ENCODE measurements at regions not wholly inside any gene's neighbourhood (a gene's known extent, or its start where the extent isn't known, plus 50 kb on each side); places are given as distances from the start of the nearest gene placed in this dataset.
A peak's percentile ranks its signal among the peaks of the same experiment; 100 is the strongest.
"Not testable (repeated sequence)": the region's sequence is repeated elsewhere in the genome, so short reads cannot be mapped to it uniquely, and the experiment has no call there.

- Histone ChIP-seq H3K36me3 (no peaks in the 10 kb centered on the region), H3K4me3 (no peak overlapping the region), H3K4me1 (peaks cover 4 to 7% of the 10 kb centered on the region in 2 donors), H3K27me3 (no peaks in the 10 kb centered on the region), H3K27ac (no peak overlapping the region), H3K9me3 (no peaks in the 10 kb centered on the region)
- DNase-seq (no peak), ATAC-seq (no peak)
- intact Hi-C loops (cut with DNase I; ENCODE audit: low total_unique reads) (loop anchor here (10.0 kb wide), 1 partner anchor 266 kb away; the partner anchor contains the start of gene FAM43A), in situ Hi-C loops (cut with MboI; ENCODE audit: low sequenced_read_pairs in 4 of 4) (no loop called here)
- TF ChIP-seq POLR2A (IDR thresholded peaks at IDR 0.05), result no peak
- TF ChIP-seq, protein P1, sequence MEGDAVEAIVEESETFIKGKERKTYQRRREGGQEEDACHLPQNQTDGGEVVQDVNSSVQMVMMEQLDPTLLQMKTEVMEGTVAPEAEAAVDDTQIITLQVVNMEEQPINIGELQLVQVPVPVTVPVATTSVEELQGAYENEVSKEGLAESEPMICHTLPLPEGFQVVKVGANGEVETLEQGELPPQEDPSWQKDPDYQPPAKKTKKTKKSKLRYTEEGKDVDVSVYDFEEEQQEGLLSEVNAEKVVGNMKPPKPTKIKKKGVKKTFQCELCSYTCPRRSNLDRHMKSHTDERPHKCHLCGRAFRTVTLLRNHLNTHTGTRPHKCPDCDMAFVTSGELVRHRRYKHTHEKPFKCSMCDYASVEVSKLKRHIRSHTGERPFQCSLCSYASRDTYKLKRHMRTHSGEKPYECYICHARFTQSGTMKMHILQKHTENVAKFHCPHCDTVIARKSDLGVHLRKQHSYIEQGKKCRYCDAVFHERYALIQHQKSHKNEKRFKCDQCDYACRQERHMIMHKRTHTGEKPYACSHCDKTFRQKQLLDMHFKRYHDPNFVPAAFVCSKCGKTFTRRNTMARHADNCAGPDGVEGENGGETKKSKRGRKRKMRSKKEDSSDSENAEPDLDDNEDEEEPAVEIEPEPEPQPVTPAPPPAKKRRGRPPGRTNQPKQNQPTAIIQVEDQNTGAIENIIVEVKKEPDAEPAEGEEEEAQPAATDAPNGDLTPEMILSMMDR (IDR thresholded peaks at IDR 0.05 in 4 of 5, conservative IDR thresholded peaks at IDR 0.05 in 1 of 5), result no peak
Measured at GRCh38 chr3:194950906-194951628, 265.4 kb downstream of the FAM43A start.

- H3K27ac ChIP-seq, result peak overlapping the region in 1 of 4 donors; percentile 36
- intact Hi-C loops (cut with DNase I; ENCODE audit: low total_unique reads), result loop anchor here (10.0 kb wide), 1 partner anchor 267 kb away; the partner anchor contains the start of gene FAM43A
- H3K36me3 ChIP-seq; DNase-seq; H3K4me1 ChIP-seq; H3K27me3 ChIP-seq; ATAC-seq; H3K9me3 ChIP-seq; H3K4me3 ChIP-seq; in situ Hi-C loops (cut with MboI; ENCODE audit: low sequenced_read_pairs in 4 of 4): not testable (repeated sequence)
Measured at GRCh38 chr3:194951629-194951920, 265.9 kb downstream of the FAM43A start.

DNA sequence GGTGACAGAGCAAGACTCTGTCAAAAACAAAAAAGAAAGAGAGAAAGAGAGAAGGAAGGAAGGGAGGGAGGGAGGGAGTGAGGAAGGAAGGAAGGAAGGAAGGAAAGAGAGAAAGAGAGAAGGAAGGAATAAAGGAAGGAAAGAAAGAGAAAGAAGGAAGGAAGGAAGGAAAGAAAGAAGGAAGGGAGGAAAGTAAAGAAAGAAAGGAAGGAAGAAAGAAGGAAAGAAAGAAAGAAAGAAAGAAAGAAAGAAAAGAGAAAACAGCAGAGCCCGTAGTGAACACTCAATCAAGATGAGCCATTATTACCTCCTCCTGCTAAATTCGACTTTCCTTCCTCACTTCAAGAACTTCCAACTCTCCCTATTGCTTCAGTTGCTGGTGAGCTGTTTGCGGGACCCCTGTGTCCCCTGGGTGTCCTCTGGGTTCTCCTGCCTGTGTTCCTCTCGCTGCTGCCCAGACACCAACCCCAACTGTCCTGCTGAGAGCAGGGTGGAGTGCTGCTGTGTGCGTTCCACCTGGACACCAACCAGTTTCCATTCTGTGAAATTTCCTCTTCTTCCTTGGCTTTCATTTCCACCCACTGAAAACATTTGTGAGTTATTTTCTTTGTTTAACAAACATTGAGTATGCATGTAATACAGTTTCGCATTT lies 266.4 kb downstream of the FAM43A start:
- in situ Hi-C loops (cut with MboI; ENCODE audit: low sequenced_read_pairs in 4 of 4) (no loop called here), intact Hi-C loops (cut with DNase I; ENCODE audit: low total_unique reads) (loop anchor here (10.0 kb wide), 1 partner anchor 267 kb away; the partner anchor contains the start of gene FAM43A)
- TF ChIP-seq, protein P1 (IDR thresholded peaks at IDR 0.05 in 4 of 5, conservative IDR thresholded peaks at IDR 0.05 in 1 of 5), result no peak
- TF ChIP-seq POLR2A (IDR thresholded peaks at IDR 0.05), result no peak

DNA sequence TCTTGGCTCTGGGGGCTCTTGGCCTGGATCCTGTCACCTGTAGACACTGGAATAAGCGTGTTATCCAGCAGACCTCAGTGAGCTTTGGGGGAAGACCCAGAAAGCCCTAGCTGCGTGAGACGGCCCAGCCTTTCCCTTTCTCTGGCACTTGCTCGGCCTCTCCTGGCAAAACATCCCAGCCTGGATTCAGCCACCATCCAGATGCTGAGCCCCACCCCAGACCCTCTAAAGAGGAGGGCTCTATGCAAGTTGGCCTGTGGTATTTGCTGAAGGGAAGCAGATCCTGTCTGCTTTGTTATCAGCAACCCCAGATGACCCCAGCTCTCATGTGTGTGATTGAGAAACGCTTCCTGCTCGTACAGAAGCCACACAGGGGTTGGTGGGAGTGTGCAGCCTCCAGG lies 267.2 kb downstream of the FAM43A start:
- H3K36me3 ChIP-seq, result no peaks in the 10 kb centered on the region
- H3K4me1 ChIP-seq, result peaks cover 4 to 7% of the 10 kb centered on the region in 2 donors
- in situ Hi-C loops (cut with MboI; ENCODE audit: low sequenced_read_pairs in 4 of 4) (no loop called here), intact Hi-C loops (cut with DNase I; ENCODE audit: low total_unique reads) (loop anchor here (10.0 kb wide), 1 partner anchor 268 kb away; the partner anchor contains the start of gene FAM43A)
- ATAC-seq (no peak), DNase-seq (no peak)
- H3K4me3 ChIP-seq, result no peak overlapping the region
- no peaks in the 10 kb centered on the region for H3K9me3 ChIP-seq
- no peak for TF ChIP-seq POLR2A (IDR thresholded peaks at IDR 0.05)
- TF ChIP-seq, protein P1 (IDR thresholded peaks at IDR 0.05 in 4 of 5, conservative IDR thresholded peaks at IDR 0.05 in 1 of 5), result no peak
- no peaks in the 10 kb centered on the region for H3K27me3 ChIP-seq
- peak overlapping the region in 3 of 4 donors; percentile 34 to 36 (median 36) for H3K27ac ChIP-seq

More for the DNA sequence above, 266.4 kb downstream of the FAM43A start:
- Histone ChIP-seq H3K9me3 (no peaks in the 10 kb centered on the region), H3K4me3 (no peak overlapping the region), H3K4me1 (peaks cover 4 to 7% of the 10 kb centered on the region in 2 donors), H3K27ac (peak overlapping the region in 3 of 4 donors; percentile 34 to 36 (median 36)), H3K36me3 (no peaks in the 10 kb centered on the region), H3K27me3 (no peaks in the 10 kb centered on the region)
- DNase-seq (no peak), ATAC-seq (no peak)

GRCh38 chr3:194953291-194953690 lies 267.6 kb downstream of the FAM43A start:
- H3K27ac ChIP-seq, result peak overlapping the region in 3 of 4 donors; percentile 34 to 36 (median 36)
- intact Hi-C loops (cut with DNase I; ENCODE audit: low total_unique reads), result loop anchor here (10.0 kb wide), 1 partner anchor 268 kb away; the partner anchor contains the start of gene FAM43A
- no peak for ATAC-seq

More at GRCh38 chr3:194953291-194953690, 267.6 kb downstream of the FAM43A start:
- Histone ChIP-seq H3K27me3 (no peaks in the 10 kb centered on the region), H3K36me3 (no peaks in the 10 kb centered on the region), H3K4me3 (no peak overlapping the region), H3K9me3 (no peaks in the 10 kb centered on the region), H3K4me1 (peaks cover 4 to 7% of the 10 kb centered on the region in 2 donors)
- no peak for TF ChIP-seq POLR2A (IDR thresholded peaks at IDR 0.05)
- TF ChIP-seq, protein P1 (IDR thresholded peaks at IDR 0.05 in 4 of 5, conservative IDR thresholded peaks at IDR 0.05 in 1 of 5), result no peak
- DNase-seq, result no peak
- in situ Hi-C loops (cut with MboI; ENCODE audit: low sequenced_read_pairs in 4 of 4), result no loop called here

All from gastrocnemius medialis (tissue), 4 donors.